ENCODE measurements at regions not wholly inside any gene's neighbourhood (a gene's known extent, or its start where the extent isn't known, plus 50 kb on each side); places are given as distances from the start of the nearest gene placed in this dataset.
"Not testable (repeated sequence)": the region's sequence is repeated elsewhere in the genome, so short reads cannot be mapped to it uniquely, and the experiment has no call there.

DNA sequence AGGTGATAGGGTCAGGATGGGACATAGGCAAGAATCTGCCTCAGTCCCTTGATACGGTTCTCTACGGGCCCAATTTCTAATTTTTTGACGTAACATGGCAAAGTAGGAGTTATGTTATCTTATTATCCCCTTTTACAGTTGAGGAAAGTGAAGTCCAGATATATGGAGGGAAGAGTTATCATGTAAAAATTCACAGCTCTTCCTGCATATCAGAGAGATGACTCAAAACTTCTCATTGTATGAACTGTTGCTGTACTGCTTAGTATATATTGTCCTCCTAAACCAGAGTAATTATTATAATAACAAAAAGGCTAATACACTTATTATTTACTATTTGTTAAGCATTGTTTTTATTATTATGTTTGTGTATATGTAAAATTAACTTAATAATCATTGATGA is 260.5 kb upstream of the IGFBP7 start:
- no peak for DNase-seq

DNA sequence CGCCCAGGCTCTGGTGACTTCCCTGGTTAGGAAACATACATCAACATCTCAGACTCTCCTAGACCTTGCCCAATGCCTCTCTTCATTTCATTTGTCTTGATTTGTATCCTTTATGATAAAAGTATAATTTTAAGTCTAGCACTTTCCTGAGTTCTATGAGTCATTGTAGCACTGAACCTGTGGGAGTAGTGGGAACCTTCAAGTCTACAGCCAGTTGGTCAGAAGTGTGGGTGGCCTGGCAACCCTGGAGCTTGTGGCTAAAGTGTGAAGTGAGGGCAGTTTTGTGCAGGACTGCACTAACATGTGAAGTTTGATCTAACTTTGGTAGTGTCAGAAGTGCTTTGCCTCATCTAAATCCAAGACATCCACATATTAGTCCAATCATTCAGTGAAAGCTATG is 259.3 kb upstream of the IGFBP7 start:
- DNase-seq: no peak

DNA sequence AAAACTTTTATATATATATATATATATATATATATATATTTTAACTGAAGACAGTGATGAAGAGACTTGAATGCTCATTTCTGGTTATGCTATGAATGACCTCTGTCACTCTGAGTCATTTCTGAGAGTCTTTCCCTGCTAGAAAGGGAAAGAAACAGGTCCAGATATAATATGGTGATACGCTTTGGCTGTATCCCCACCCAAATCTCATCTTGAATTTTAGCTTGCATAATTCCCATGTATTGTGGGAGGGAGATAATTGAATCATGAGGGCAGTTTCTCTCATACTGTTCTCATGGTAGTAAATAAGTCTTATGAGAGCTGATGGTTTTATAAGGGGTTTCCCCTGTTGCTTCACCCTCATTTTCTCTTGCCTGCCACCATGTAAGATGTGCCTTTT is 254.1 kb upstream of the IGFBP7 start:
- no peak for DNase-seq

DNA sequence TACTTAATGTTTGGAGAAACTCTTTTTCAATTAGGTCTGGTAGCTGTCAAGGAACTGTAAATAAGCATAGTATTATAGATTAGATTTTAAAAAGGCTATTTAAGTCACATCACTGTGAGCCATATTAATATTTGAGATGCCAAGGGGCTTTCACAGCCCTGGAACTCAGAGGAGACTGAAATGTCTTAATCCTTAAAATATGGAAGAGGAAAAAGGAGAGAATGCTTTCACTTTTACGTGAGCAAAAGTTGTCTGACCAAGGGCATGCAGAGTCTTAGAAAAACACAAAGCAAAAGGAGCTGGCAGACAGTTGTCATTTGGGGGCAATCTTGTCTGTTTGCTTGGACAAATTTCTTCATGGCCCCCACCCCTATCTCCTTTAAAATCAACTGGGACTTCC is 253.2 kb upstream of the IGFBP7 start:
- DNase-seq: no peak

DNA sequence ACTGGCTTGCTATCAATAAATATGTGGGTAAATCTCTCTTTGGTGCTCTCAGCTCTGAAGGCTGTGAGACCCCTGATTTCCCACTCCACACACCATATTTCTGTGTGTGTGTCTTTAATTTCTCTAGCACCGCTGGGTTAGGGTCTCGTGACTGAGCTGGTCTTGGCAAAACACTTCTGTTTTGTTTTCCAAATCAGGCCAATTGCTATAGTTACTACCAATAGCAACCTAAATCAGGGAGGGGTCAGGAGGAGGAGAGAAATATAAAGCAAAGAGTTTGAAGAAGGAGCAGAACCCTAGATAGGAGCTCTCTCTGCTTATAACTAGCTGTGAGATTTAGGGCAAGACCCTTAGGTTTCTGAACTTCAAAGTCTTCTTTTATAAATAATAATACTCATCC is 250.5 kb upstream of the IGFBP7 start:
- DNase-seq: no peak

DNA sequence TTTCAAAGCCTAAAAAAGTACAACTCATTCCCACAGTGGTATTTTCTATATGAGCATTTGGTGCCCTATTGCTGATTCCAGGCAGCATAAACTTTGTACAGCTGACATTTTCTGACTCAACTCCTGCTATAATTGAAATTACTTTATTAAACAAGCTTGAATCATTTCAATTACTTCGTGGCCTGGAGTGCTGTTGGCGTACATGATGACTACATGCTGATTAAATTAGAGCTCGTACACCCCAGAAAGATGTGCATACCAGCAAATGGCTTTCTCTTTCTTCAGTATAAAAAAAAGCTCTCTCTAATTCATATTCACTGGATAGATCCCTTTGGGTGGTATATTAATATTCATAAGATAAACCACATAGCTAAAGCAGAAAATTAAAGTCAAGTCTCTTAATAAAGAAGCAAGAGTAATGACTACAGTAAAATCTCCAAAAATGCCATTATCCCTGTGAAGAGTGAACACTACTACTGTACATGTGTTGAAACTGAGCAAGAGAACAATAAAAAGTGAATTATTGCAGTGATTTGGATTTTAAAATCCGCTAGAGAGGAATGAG is 245.0 kb upstream of the IGFBP7 start:
- no peak for DNase-seq

DNA sequence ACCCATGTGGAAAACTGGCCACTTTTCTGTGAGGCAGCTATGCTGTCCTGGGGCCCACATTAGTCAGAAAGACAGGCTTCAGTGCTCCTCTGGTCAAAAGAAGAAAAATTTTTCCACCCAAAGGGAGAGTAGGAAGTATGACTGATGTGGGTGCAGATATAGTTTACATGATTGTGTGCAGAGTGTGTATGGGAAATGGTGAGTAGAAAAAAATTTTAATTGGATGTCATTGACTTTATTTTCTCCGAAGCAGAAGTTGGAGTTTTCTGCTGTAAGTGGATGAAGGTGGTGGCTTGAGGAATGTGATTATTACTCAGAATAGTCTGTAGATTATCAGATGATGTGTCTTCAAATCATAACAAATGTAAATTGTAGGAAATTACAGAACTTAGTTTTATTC is 241.5 kb upstream of the IGFBP7 start:
- DNase-seq: no peak

DNA sequence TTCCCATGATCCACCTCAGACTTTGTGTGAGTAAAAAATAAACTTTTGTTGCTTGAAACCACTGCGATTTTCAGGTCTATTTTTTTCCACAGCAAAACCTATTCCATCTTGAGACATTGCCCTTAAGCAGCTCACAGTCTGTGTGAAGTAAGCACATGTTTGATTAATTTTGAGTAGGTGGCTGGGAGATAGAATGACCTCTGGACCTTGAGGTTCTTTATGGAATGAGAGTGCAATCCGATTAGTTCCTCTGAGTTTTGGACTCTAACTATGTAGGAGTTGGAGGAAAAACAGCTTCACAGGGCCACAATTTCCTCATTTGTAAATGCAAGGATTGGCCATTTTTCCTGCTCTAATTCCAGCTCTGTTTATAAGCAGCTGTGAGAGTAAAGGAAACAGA is 234.1 kb upstream of the IGFBP7 start:
- DNase-seq: no peak

DNA sequence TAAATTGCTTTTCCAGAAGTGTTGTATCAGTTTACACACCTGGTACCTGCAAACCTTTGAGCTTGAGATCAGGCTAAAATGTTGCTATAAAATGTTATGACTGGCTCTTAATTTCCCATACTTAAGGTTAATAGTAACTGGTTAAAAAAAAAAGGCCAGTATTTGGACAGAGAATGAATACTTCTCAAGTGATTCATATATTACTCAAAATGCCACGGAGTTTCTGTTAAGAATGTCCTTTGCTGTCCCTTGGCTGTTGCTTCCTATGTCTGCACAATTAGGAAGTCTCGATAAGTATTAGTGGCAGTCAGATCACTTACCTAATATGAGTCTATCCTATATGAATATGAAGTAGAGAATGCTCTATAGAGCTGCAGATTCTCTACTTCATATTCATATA is 232.2 kb upstream of the IGFBP7 start:
- DNase-seq: no peak

DNA sequence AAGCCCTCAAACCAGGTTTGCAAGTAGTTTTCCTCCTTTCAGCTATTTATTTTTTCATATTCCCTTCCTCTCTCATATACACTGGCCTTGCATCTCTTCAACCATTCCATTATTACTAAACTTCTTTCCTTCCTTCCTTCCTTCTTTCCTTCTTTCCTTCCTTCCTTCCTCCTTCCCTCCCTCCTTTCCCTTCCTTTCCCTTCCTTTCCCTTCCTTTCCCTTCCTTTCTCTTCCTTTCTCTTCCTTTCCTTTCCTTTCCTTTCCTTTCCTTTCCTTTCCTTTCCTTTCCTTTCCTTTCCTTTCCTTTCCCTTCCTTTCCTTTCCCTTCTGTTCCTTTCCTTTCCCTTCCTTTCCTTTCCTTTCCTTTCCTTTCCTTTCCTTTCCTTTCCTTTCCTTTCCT is 228.7 kb upstream of the IGFBP7 start:
- not testable (repeated sequence) for DNase-seq

DNA sequence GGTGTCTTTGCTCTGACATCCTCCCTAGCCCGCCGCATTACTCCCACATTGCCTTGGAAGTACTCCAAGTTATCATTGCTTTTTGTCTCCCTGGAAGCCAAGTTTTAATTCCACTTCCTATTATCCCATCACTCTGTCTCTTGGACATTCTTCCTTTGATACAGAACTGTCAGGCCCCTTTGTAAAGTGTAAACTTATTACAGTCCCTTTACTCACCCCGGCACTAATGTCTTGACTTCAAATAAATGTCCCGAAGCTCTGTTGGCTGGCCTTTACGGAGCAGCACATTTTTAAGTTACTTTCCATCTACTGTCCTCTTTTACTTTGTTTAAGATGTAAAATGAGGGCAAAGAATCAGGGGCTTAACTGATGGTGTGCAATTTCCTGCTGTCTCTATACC is 223.5 kb upstream of the IGFBP7 start:
- DNase-seq: no peak

DNA sequence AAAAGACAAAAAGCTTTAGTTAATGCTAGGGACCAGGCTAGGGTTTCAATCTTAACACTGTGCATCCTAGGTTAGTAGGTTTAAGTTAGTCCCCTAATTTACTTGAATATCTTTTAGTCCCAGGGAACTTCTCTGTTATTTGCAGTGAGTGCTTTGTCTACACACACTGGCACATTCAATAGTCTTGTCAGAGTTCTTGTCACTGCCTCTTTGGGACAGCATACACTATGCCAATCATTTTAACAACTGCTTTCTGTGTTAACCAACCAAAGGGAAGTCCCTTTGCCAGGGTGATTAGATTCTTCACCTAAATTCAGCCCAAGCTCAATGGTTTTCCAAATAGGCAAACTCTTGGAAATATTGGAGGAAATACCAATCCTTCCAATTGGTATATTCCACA is 221.8 kb upstream of the IGFBP7 start:
- no peak for DNase-seq

DNA sequence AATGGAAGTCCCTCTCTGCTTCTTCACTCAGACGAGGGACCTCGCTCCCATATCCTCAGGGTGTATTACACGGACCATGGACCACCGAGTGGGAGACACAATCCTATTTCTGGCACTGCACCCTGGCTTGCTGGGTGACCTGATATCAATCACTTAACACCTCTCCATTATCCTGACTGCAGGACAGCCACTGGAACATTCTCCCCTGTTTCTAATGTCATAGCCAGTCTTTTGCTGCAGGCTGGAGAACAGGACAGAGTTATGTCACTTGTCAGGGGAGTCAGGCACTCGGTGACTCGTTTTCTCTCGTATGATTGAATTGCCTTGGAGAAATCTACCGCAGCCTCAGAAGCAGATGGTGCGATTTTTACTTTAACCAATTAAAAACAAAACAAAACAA is 219.1 kb upstream of the IGFBP7 start:
- no peak for DNase-seq

DNA sequence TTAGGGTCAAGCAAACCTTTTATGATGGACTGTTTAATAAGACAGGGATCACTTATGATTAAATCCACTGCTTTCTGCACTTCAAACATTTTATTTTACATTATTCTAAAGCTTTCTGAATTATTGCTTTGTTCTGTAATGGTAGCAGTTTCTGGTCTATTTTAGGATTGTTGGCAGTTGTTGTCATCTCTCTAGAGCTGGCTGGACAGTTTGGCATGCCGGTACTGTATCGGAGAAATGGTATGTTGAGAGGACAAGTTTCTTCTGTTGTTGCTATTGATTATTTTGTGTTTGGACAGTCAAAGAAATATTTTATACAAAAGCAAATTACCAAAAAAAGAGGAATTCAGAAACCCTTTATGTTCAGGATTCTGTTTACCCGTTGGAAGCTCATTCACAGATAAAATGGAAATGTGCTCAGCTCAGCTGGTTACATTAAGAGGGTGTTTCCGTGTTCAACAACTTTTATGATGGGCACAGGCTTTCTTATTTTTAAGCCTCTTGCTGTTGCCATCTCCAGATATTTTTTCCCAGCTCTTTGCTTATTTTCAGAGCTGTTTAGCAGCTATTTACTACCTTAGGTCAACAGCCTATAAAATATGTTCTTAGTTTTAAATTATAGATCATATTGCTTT is 214.6 kb upstream of the IGFBP7 start:
- no peak for DNase-seq

DNA sequence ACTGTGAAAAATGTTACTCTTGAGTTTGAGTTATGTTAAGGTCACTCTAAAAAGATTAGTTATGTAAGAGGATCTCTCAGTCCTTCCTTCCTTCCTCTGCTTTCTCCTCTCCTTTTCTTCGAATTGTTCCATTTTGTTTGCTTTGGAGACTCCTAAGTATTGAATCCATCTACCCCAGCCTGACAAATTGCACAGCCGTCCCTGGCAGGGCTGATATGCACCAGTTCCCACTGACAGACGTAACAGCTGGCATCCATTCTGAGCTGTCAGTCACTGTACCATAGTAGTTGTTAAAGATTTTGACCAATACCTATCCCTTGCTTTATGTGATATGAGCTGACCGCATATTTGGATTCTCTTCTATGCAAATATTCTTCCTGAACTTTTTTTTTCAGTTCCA is 210.7 kb upstream of the IGFBP7 start:
- DNase-seq: no peak

DNA sequence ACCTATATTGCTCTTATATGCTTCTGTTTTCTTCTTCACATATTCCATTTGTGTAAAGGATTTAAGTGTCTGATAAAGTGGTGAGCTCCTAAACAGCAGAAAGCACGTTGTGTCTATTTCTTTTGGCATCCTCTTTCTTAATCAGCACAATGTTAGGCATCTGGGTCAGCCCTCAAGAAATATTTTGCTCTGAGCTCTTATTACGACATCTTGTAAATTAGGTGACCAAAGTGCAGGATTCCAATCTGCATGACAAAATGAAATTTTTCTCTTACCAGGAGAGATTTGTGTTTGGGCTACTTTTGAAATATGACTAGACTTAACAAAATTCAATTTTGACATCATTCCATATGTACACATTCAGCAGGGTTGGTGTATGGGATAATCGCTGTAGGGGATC is 210.0 kb upstream of the IGFBP7 start:
- no peak for DNase-seq

DNA sequence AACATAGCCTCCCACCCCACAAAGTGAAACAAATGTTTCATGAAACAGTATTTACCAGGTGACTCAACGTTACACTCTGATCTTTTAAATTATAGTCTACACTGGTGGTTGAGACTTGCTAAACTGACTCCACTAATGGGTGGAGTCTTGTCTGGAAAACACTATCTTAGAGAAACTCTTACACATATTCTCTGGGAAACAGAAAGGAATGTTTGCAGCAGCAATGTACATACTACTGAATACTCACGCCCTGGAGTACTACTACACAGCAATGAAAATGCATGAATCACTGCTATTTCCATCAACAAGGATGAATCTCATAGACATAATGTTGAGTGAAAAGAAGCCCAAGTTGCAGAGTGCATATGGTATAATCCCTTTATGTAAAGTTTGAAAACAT is 208.5 kb upstream of the IGFBP7 start:
- no peak for DNase-seq

DNA sequence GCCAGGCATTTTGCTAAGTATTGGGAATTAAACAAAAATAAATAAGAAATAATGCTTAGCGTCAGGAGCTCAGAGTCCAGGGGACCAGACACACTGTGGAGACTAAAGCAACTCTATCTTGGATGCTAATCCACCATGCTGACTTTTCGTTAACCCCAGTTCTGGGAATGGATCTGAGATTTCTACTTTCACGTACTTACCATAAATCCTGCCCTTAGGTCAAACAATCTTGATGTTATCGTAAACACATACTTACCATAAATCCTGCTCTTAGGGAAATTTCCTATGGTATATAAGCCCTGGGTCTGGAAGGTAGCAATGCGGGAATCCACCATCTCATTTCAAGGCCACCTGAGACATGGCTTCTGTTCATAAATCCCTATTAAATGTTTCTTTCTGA is 204.5 kb upstream of the IGFBP7 start:
- DNase-seq: no peak

DNA sequence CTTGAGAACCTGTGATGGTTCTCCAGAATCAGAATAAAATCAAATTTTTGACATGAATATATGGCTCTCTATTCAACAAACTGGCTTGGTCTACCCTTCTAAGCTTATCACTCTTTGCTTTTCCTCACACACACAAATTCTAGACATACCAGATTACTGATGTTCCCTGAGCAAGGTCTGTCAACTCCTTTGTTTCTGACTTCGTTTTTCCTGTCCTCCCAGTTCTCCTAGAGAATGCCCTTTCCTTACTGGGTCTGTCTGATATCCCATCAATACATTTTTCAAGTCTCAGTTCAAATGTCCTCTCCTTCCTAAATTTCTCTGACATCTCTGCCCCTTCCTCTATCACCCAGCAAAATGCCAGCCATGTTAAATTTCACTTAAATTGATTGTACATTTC is 202.1 kb upstream of the IGFBP7 start:
- DNase-seq: no peak

DNA sequence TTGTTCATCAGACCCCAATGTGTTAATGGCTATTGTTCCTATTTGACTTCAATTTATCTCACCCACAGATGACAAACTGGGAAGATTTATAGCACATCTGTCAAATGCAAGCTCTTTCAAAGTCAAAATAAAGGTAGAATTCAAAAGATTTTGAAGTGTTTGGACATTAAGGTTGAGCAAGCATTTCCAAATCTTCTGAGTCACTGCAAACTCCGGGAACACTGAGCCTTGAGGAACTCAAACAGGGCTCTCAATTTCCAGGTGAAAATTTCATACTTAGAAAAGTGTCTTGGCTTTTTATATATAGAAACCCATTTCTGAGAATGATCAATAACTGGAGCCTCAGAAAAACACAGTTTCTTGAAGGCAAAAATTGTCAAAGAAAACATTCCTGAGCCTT is 199.5 kb upstream of the IGFBP7 start:
- no peak for DNase-seq

DNA sequence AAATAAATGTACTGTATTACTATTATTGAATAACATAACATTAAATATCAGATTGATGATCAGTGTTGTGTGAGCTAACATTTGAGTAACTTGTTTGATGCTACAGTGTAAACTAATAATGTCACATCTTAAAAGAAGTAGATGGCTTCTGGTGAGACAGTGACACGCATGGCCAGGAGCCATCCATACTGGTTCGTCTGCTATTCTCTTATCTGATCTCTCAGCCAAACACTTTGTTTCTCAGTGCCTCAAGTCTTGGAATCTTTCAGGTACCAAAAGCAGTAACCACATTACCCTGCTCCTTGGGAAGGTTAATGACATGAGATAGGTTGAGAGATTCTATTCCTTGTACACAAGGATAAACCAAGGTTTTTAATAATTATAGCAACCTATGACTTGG is 198.1 kb upstream of the IGFBP7 start:
- DNase-seq: no peak

DNA sequence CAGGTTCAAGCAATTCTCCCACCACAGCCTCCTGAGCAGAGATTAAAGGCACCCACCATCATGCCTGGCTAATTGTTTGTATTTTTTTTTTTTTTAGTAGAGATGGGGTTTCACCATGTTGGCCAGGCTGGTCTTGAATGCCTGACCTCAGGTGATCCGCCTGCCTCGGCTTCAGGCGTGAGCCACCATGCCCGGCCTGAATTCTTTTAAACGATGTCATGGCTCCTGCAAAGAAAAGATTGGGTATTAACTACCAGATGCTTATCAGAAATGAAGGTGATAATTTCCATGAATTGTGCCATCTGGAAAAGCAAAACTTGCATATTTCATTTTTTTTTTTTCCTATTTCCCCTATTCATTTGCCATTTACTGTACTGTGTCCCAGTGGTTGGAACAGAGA is 195.7 kb upstream of the IGFBP7 start:
- no peak for DNase-seq

DNA sequence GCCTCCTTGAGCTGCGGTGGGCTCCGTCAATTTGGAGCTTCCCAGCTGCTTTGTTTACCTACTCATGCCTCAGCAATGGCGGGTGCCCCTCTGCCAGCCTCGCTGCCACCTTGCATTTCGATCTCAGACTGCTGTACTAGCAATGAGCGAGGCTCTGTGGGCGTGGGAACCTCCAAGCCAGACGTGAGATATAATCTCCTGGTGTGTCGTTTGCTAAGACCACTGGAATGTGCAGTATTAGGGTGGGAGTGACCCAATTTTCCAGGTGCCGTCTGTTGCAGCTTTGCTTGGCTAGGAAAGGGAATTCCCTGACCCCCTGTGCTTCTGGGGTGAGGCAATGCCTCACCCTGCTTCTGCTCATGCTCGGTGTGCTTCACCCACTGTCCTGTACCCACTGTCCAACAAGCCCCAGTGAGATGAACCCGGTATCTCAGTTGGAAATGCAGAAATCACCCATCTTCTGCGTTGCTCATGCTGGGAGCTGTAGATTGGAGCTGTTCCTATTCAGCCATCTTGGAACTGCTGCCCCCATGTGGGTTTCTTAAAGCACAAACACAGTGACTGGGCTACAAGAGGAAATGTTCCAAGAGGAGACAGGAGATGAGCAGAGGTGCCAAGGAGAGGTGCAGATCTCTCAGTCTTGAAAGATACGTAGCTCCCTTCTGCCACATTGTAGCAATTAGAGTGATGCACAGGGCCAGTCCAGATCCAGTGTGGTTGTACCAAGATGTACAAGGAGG is 193.0 kb upstream of the IGFBP7 start:
- no peak for DNase-seq

DNA sequence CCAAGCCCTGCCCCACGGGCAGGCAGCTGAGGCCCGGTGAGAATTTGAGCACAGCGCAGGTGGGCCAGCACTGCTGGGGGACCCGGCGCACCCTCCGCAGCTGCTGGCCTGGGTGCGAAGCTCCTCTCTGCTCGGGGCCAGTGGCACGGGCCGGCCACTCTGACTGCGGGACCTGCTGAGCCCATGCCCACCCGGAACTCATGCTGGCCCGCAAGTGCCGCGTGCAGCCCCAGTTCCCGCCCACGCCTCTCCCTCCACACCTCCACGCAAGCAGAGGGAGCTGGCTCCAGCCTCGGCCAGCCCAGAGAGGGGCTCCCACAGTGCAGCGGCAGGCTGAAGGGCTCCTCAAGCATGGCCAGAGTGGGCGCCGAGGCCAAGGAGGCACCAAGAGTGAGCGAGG is 190.1 kb upstream of the IGFBP7 start:
- DNase-seq: not testable (repeated sequence)

DNA sequence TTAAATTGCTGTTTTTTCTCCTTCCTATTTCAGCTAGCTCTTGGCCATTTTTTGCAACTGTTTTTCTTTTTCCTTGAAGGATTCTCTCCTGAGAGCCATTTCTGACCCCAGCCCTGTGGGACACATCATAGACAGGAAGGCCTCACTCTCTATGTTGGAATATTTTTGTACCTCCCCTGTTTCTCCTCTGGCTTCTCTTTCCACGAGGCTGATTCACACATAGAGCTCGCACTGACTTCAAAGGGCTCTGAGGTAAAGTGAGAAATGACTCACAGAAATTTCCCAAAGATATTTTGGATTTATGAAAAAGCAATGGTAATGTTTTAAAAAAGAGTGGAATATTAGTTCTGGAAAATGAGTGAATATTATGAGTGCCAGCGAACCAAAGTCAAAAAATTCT is 181.7 kb upstream of the IGFBP7 start:
- no peak for DNase-seq
